OCI-LY1 (cell line): ENCODE measurements at regions not wholly inside any gene's neighbourhood (a gene's known extent, or its start where the extent isn't known, plus 50 kb on each side); places are given as distances from the start of the nearest gene placed in this dataset.

ENCODE experiments used
- H2AFZ ChIP-seq: fragments of 200-600 bp; sonication (generic), shearing (Covaris generic); 2 replicates; pipeline ENCODE4 v1.6.0; 2014; ENCODE audit warnings: antibody characterized with exemption, mild to moderate bottlenecking, low read length
- H3F3A ChIP-seq: fragments of 200-600 bp; sonication (generic), shearing (Covaris generic); 2 replicates; pipeline ENCODE4 v1.6.0; 2014; ENCODE audit warnings: mild to moderate bottlenecking, antibody characterized with exemption, low read length, moderate library complexity; ENCODE audit not compliant: insufficient read depth
- H3K27ac ChIP-seq: fragments of 200-600 bp; sonication (generic); 2 replicates; pipeline ENCODE4 v1.5.1; 2014; ENCODE audit warnings: low read length, mixed run types, mild to moderate bottlenecking, low read depth; ENCODE audit not compliant: poor library complexity, severe bottlenecking
- H3K27me3 ChIP-seq: fragments of 200-600 bp; sonication (generic); 2 replicates; pipeline ENCODE4 v1.6.0; 2014; ENCODE audit warnings: antibody characterized with exemption, mild to moderate bottlenecking, low read length, moderate library complexity; ENCODE audit not compliant: insufficient read depth
- H3K36me3 ChIP-seq: fragments of 200-600 bp; sonication (generic); 2 replicates; pipeline ENCODE4 v1.6.1; 2014; ENCODE audit warnings: mild to moderate bottlenecking, antibody characterized with exemption, low read length, moderate library complexity, mixed read lengths; ENCODE audit not compliant: insufficient read depth
- H3K4me1 ChIP-seq: fragments of 200-600 bp; sonication (generic); 2 replicates; pipeline ENCODE4 v1.5.1; 2014; ENCODE audit warnings: mild to moderate bottlenecking, low read length, moderate library complexity; ENCODE audit not compliant: insufficient read depth, severe bottlenecking
- H3K4me2 ChIP-seq: fragments of 200-600 bp; sonication (generic), shearing (Covaris generic); 2 replicates; pipeline ENCODE4 v1.6.1; 2014; ENCODE audit warnings: low read length
- H3K4me3 ChIP-seq: fragments of 200-600 bp; sonication (generic); 2 replicates; pipeline ENCODE4 v1.5.1; 2014; ENCODE audit warnings: low read length, low read depth, mild to moderate bottlenecking, mixed read lengths; ENCODE audit not compliant: poor library complexity, severe bottlenecking
- H3K79me2 ChIP-seq: fragments of 200-600 bp; shearing (Covaris generic); 2 replicates; pipeline ENCODE4 v1.6.1; 2016; ENCODE audit warnings: mixed run types, low read length, mixed read lengths; ENCODE audit not compliant: insufficient read depth
- H3K9ac ChIP-seq: fragments of 200-600 bp; sonication (generic), shearing (Covaris generic); 2 replicates; pipeline ENCODE4 v1.6.1; 2014; ENCODE audit warnings: mild to moderate bottlenecking, low read length, mixed read lengths
- H3K9me2 ChIP-seq: fragments of 200-600 bp; sonication (generic), shearing (Covaris generic); 2 replicates; pipeline ENCODE4 v1.6.1; 2014; ENCODE audit warnings: low read depth, mild to moderate bottlenecking, low read length, mixed read lengths
- H3K9me3 ChIP-seq: fragments of 200-600 bp; shearing (Covaris generic); 2 replicates; pipeline ENCODE4 v1.6.1; 2014; ENCODE audit warnings: low read length, mixed read lengths
- H4K20me1 ChIP-seq: fragments of 200-600 bp; sonication (generic), shearing (Covaris generic); 2 replicates; pipeline ENCODE4 v1.6.0; 2016; ENCODE audit warnings: mild to moderate bottlenecking, low read length; ENCODE audit not compliant: insufficient read depth
- CTCF ChIP-seq: fragments of 200-600 bp; sonication (generic), shearing (Covaris generic); IDR thresholded peaks from 2 replicates; pipeline ENCODE4 v1.5.1; 2017; ENCODE audit warnings: mild to moderate bottlenecking, antibody characterized with exemption, low read length, moderate library complexity, mixed read lengths
- EZH2 ChIP-seq: fragments of 200-600 bp; sonication (generic), shearing (Covaris generic); IDR thresholded peaks from 2 replicates; pipeline ENCODE4 v1.8.0; 2017; ENCODE audit warnings: borderline replicate concordance, mixed run types, mild to moderate bottlenecking, antibody characterized with exemption, low read length, moderate library complexity, mixed read lengths

- H3K9me3 ChIP-seq = no peaks in the 10 kb centered on the region
- H3K27ac ChIP-seq = no peak overlapping the region
- H3K9me2 ChIP-seq = no peaks in the 10 kb centered on the region
- peak overlapping the region; percentile 79; the same call in 1 of the 2 replicates for H2AFZ ChIP-seq
- no peaks in the 10 kb centered on the region for H3K27me3 ChIP-seq
- no peak overlapping the region for H3K9ac ChIP-seq
- no peak overlapping the region for H3K4me2 ChIP-seq
- H3K4me3 ChIP-seq = no peak overlapping the region
- H3K36me3 ChIP-seq = no peaks in the 10 kb centered on the region
- TF ChIP-seq CTCF = no peak
- TF ChIP-seq EZH2 = no peak
- no peaks in the 10 kb centered on the region for H3K4me1 ChIP-seq
- no peaks in the 10 kb centered on the region for H3K79me2 ChIP-seq
- H4K20me1 ChIP-seq = no peaks in the 10 kb centered on the region
- H3F3A ChIP-seq = no peaks in the 10 kb centered on the region
Observed at GRCh38 chr6:67412035-67412434, 1223.0 kb upstream of the ADGRB3 start.

- Histone ChIP-seq H3K27ac (no peak overlapping the region), H3K4me2 (no peak overlapping the region), H3K9me3 (no peaks in the 10 kb centered on the region), H3K4me1 (no peaks in the 10 kb centered on the region), H2AFZ (0 out of 2 replicates have a peak overlapping the region, but pooled peaks have one; percentile 55), H3K9ac (no peak overlapping the region), H3K27me3 (no peaks in the 10 kb centered on the region), H3K4me3 (no peak overlapping the region), H4K20me1 (no peaks in the 10 kb centered on the region), H3K79me2 (no peaks in the 10 kb centered on the region), H3K36me3 (no peaks in the 10 kb centered on the region), H3F3A (no peaks in the 10 kb centered on the region), H3K9me2 (no peaks in the 10 kb centered on the region)
- no peak for TF ChIP-seq CTCF
Observed at GRCh38 chr6:67411036-67411435, 1224.0 kb upstream of the ADGRB3 start.

GRCh38 chr6:67394254-67394653 is 1240.8 kb upstream of the ADGRB3 start:
- no peak for TF ChIP-seq CTCF
- no peak for TF ChIP-seq EZH2

More at GRCh38 chr6:67394254-67394653, 1240.8 kb upstream of the ADGRB3 start:
- no peaks in the 10 kb centered on the region for H3F3A ChIP-seq
- H3K27me3 ChIP-seq = no peaks in the 10 kb centered on the region
- H3K9me3 ChIP-seq = 0 out of 2 replicates have a peak, but pooled peaks cover 4% of the 10 kb centered on the region
- H3K9me2 ChIP-seq = no peaks in the 10 kb centered on the region; the same call in 1 of the 2 replicates
- no peak overlapping the region for H3K27ac ChIP-seq
- H2AFZ ChIP-seq = no peak overlapping the region
- no peaks in the 10 kb centered on the region for H4K20me1 ChIP-seq
- H3K4me2 ChIP-seq = no peak overlapping the region
- H3K4me1 ChIP-seq = no peaks in the 10 kb centered on the region
- H3K36me3 ChIP-seq = no peaks in the 10 kb centered on the region
- H3K9ac ChIP-seq = no peak overlapping the region
- no peak overlapping the region for H3K4me3 ChIP-seq
- no peaks in the 10 kb centered on the region for H3K79me2 ChIP-seq
